GM18508 (cell line): ENCODE measurements at regions not wholly inside any gene's neighbourhood (a gene's known extent, or its start where the extent isn't known, plus 50 kb on each side); places are given as distances from the start of the nearest gene placed in this dataset.

Experiments used
- ATAC-seq: cut with Tn5 transposase; IDR thresholded peaks from one replicate; pipeline ENCODE4 v1.9.1; 2021; ENCODE audit warnings: moderate number of reproducible peaks; ENCODE audit not compliant: insufficient read depth, unreplicated experiment

GRCh38 chr2:150607390-150607811, 119.9 kb upstream of the RND3 start:
- ATAC-seq, result no peak

- ATAC-seq, result no peak
Measured at GRCh38 chr2:150606380-150607060, 119.1 kb upstream of the RND3 start.

- no peak for ATAC-seq
Measured at GRCh38 chr2:150605664-150606063, 118.2 kb upstream of the RND3 start.

- no peak for ATAC-seq
Measured at GRCh38 chr2:150601280-150602038, 114.0 kb upstream of the RND3 start.

- no peak for ATAC-seq
Measured at GRCh38 chr2:150599889-150600288, 112.4 kb upstream of the RND3 start.

GRCh38 chr2:150598383-150598782, 110.9 kb upstream of the RND3 start:
- no peak for ATAC-seq

- no peak for ATAC-seq
Measured at GRCh38 chr2:150595803-150596470, 108.5 kb upstream of the RND3 start.

- no peak for ATAC-seq
Measured at GRCh38 chr2:150594299-150594698, 106.8 kb upstream of the RND3 start.

- ATAC-seq, result no peak
Measured at GRCh38 chr2:150591496-150592285, 104.2 kb upstream of the RND3 start.

- ATAC-seq, result no peak
Measured at GRCh38 chr2:150589681-150590080, 102.2 kb upstream of the RND3 start.

GRCh38 chr2:150588506-150588870, 101.0 kb upstream of the RND3 start:
- no peak for ATAC-seq

GRCh38 chr2:150587547-150588505, 100.4 kb upstream of the RND3 start:
- no peak for ATAC-seq

GRCh38 chr2:150586858-150587257, 99.4 kb upstream of the RND3 start:
- ATAC-seq, result no peak

GRCh38 chr2:150585221-150585971, 97.9 kb upstream of the RND3 start:
- no peak for ATAC-seq

- ATAC-seq, result no peak
Measured at GRCh38 chr2:150584081-150584480, 96.6 kb upstream of the RND3 start.

GRCh38 chr2:150581717-150582472, 94.4 kb upstream of the RND3 start:
- ATAC-seq, result no peak

GRCh38 chr2:150578481-150578880, 91.0 kb upstream of the RND3 start:
- no peak for ATAC-seq

GRCh38 chr2:150575861-150576260, 88.4 kb upstream of the RND3 start:
- no peak for ATAC-seq
